22Rv1 (cell line): ENCODE measurements at regions not wholly inside any gene's neighbourhood (a gene's known extent, or its start where the extent isn't known, plus 50 kb on each side); places are given as distances from the start of the nearest gene placed in this dataset.
"Not testable (repeated sequence)": the region's sequence is repeated elsewhere in the genome, so short reads cannot be mapped to it uniquely, and the experiment has no call there.

ENCODE experiments used
- H3K27ac ChIP-seq: fragments of 450-650 bp; 2 replicates; pipeline ENCODE4 v1.5.1; 2017

- not testable (repeated sequence) for H3K27ac ChIP-seq
Measured at GRCh38 chr1:120465900-120466299, 51.1 kb downstream of the NBPF8 start.

GRCh38 chr1:120477663-120478062 is 62.8 kb downstream of the NBPF8 start:
- H3K27ac ChIP-seq: not testable (repeated sequence)

- H3K27ac ChIP-seq: not testable (repeated sequence)
Measured at GRCh38 chr1:120478400-120478799, 63.6 kb downstream of the NBPF8 start.

- not testable (repeated sequence) for H3K27ac ChIP-seq
Measured at GRCh38 chr1:120487542-120487941, 72.7 kb downstream of the NBPF8 start.

- H3K27ac ChIP-seq: not testable (repeated sequence)
Measured at GRCh38 chr1:120489217-120489616, 74.4 kb downstream of the NBPF8 start.

GRCh38 chr1:120497145-120497544 is 82.3 kb downstream of the NBPF8 start:
- H3K27ac ChIP-seq: not testable (repeated sequence)

- H3K27ac ChIP-seq: not testable (repeated sequence)
Measured at GRCh38 chr1:120503284-120503683, 88.4 kb downstream of the NBPF8 start.

GRCh38 chr1:120506352-120506751 is 91.5 kb downstream of the NBPF8 start:
- not testable (repeated sequence) for H3K27ac ChIP-seq

GRCh38 chr1:120508351-120508750 is 93.5 kb downstream of the NBPF8 start:
- not testable (repeated sequence) for H3K27ac ChIP-seq

- H3K27ac ChIP-seq: not testable (repeated sequence)
Measured at GRCh38 chr1:120509258-120509657, 94.4 kb downstream of the NBPF8 start.

GRCh38 chr1:120513099-120513498 is 98.3 kb downstream of the NBPF8 start:
- H3K27ac ChIP-seq: not testable (repeated sequence)

- not testable (repeated sequence) for H3K27ac ChIP-seq
Measured at GRCh38 chr1:120513531-120513930, 98.7 kb downstream of the NBPF8 start.

- H3K27ac ChIP-seq: not testable (repeated sequence)
Measured at GRCh38 chr1:120519196-120519595, 104.4 kb downstream of the NBPF8 start.

- H3K27ac ChIP-seq: not testable (repeated sequence)
Measured at GRCh38 chr1:120524416-120524815, 109.6 kb downstream of the NBPF8 start.

- not testable (repeated sequence) for H3K27ac ChIP-seq
Measured at GRCh38 chr1:120525386-120525785, 110.6 kb downstream of the NBPF8 start.

- not testable (repeated sequence) for H3K27ac ChIP-seq
Measured at GRCh38 chr1:120529475-120530089, 114.7 kb downstream of the NBPF8 start.

GRCh38 chr1:120531455-120531854 is 116.6 kb downstream of the NBPF8 start:
- H3K27ac ChIP-seq: not testable (repeated sequence)

- not testable (repeated sequence) for H3K27ac ChIP-seq
Measured at GRCh38 chr1:120534361-120535047, 119.7 kb downstream of the NBPF8 start.

GRCh38 chr1:120535052-120535451 is 120.2 kb downstream of the NBPF8 start:
- H3K27ac ChIP-seq: not testable (repeated sequence)

- not testable (repeated sequence) for H3K27ac ChIP-seq
Measured at GRCh38 chr1:120541394-120541793, 126.6 kb downstream of the NBPF8 start.

GRCh38 chr1:120542365-120542764 is 127.5 kb downstream of the NBPF8 start:
- not testable (repeated sequence) for H3K27ac ChIP-seq

- not testable (repeated sequence) for H3K27ac ChIP-seq
Measured at GRCh38 chr1:120542940-120543339, 128.1 kb downstream of the NBPF8 start.

GRCh38 chr1:120544434-120544833 is 129.6 kb downstream of the NBPF8 start:
- H3K27ac ChIP-seq: not testable (repeated sequence)

- H3K27ac ChIP-seq: not testable (repeated sequence)
Measured at GRCh38 chr1:120550335-120550734, 135.5 kb downstream of the NBPF8 start.
